ENCODE measurements at regions not wholly inside any gene's neighbourhood (a gene's known extent, or its start where the extent isn't known, plus 50 kb on each side); places are given as distances from the start of the nearest gene placed in this dataset.

DNA sequence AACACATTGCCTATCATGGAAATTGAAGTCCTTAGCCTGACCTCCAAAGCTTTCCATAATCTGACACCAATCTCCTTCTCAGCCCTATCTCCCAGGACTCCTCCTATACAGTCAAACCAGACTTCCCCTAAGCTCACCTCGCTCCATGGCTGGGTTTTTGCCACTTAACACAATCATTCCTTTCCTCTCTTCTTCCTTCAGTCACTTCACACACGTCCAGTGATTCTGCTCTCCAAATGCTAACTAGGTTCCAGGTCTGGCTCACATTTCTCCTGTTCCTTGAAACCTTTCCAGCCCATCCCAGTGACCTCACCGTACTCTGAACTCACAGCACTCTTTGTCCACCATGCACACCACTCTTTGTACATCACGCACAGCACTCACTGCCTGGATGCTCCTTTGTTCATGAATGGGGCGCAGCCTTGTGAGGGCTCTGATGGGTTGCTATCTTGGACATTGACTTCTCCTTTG, 98.4 kb downstream of the GLUL start:
- DNase-seq (ENCODE audit: low spot score) = no peak

DNA sequence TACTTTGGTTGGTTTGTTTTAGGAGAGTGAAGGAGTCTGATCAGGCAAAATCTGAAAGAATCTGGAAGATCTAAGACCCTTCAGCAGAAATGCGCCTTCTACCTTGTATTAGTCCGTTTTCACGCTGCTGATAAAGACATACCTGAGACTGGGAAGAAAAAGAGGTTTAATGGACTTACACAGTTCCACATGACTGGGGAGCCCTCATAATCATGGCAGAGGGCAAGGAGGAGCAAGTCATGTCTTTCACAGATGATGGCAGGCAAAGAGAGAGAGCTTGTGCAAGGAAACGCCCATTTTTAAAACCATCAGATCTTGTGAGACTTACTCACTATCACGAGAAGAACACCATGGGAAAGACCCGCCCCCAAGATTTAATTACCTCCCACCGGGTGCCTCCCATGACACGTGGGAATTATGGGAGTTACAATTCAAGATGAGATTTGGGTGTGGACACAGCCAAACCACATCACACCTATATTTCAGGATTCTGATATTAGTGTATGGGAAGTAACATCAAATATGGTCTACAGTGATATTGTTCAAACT, 99.3 kb downstream of the GLUL start:
- no peak for DNase-seq (ENCODE audit: low spot score)

DNA sequence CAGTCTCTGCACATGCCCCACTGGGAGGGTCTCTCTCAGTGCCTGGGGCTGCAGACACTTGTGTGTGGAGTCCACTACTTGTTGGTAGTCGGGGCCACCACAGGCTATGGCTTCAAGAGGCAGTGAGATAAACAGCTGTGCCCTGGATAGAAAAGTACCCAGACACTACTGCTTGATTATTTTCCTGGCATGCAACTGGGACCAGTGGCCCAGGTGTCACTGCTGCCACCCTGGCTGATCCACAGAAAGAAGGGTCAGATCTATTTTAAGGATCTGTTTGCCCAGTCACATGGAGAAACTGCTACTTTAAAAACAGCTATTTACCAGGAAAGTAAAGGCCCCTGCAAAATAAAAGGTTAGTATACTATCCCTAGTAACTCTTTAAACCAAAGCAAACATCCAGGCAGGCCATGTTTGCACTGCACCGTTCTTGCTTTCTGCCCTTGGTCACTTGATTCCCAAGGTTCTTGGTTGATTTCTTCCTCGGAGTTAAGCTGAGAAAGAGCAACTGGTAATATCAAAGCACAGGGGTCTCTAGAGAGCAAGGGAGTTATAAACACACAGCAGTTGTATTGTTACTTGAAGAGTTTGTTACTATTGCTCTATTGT, 99.9 kb downstream of the GLUL start:
- DNase-seq (ENCODE audit: low spot score) = no peak

DNA sequence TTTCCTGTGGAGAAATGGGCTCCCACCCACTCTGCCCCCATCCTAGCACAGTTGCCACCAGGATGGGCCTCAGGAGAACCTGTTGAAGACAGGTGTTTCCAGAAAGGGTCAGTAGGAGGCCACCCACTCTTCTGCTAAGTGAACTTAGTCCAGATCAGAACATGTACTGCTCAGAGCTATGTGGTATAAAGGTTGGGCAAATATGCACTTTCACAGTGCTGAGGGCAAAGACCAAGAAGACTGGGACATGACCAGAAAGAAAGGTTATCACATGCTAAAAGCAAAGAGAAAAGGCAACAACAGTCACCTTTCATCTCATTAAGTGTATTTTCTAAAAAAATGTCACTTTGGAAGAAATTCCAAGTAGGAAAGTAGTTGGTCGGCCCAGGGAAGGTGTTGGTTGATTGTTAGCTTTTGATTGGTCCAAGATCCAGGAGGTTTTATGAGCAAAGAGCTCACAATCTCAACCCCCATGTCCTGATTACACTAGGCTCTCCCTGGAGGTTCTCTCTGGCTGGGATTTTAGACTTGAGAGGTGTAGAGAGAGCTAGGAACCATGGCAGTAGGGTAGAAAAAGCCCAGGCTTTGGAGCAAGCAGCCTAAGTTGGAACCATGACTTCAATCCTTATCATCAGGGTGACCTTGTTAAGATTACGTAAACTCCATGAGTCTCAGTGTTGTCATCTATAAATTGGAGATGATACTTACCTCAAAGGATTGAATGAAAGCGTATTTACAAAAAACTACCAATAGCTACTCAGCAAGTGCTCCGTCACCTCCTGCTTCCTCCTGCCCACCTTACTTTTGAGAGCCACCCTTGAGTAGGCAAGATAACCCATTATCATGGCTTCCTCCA, 102.6 kb downstream of the GLUL start:
- DNase-seq (ENCODE audit: low spot score) = no peak

DNA sequence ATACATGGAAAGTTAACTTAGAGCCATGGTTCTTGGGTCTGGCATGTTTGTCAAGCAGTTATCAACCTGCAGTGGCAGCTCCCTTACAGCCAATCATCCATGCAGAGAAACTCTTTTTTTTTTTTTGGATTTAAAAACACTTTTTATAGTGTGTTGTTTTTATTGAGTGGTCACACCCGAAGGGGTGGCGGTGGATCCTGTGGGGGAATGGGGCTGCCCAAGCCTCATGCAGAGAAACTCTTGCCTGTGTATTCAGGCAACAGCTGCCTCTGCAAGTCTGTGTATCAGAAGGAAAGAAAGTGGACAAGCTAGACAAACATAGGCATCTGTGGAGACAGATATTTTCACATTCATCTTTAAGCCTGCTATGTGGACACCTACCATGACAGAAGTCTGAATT, 104.8 kb downstream of the GLUL start:
- DNase-seq (ENCODE audit: low spot score) = no peak

DNA sequence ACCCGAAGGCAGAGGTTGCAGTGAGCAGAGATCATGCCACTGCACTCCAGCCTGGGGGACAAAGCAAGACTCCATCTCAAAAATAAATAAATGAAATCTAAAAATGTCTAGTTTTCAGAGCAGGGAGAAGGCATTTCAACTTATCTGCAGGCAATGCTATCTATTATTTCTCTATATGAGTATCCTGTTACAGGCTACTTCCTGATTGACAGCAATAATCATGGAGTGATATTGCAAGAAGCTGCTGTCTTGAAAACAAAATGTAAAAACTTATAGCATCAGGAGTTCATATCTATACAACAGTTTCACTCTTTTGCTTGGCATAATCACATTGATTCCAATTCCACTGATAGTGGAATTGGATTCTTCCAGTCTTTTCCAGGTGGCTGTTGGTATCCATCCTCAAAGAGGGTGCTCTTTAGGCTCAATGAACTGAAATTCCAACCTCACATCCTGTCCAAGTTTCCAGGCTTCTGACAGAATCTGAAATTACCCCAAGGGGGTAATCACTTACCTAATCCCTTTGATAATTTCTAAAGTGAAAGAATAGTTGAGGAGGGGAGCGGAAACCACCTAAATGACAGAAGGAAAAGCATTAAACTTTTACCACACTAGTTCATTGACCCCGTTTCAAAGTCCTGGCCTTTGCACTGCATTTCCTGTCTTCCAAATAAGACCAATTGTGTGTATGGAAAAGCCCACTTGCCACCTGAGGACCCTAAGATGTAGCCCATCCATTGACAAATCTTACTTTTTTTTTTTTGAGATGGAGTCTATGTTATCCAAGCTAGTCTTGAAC, 107.6 kb downstream of the GLUL start:
- DNase-seq (ENCODE audit: low spot score) = no peak

DNA sequence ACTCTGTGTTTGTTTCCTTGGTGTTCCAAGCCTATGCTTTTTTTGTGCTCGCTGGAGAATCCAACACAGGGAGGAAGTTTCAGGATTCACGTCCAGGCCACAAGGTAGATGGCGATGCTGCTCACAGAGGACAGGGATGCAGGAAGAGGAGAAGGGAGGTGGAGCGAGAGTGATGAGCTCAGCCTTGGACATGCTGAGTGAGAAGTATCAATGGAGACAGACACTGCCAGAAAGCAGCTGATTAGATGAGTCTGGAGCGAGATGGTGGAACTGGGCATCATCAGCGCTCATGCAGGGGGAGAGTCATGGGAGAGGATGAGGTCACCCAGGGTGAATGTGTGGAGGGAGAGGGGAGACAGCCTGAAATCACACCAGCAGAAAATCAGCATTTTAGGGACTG, 110.0 kb downstream of the GLUL start:
- no peak for DNase-seq (ENCODE audit: low spot score)

DNA sequence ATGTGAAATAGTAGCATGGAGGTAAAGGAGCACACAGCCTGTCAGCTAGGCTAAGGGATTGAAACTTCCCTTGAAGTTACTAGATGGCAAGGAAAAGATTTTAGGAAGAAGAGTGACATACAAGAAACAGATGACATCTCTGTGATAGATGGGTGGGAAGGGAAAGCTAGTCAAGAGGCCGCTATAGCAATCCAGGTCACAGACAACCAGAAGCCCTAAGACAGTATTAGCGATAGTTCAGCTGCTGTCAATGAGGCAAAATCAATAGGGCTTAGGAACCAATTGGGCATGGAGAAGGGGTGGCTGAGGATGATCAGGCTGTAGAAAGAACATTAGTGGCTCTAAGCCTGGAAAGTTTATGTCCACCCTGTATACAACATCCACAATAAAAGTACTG, 111.1 kb downstream of the GLUL start:
- no peak for DNase-seq (ENCODE audit: low spot score)

DNA sequence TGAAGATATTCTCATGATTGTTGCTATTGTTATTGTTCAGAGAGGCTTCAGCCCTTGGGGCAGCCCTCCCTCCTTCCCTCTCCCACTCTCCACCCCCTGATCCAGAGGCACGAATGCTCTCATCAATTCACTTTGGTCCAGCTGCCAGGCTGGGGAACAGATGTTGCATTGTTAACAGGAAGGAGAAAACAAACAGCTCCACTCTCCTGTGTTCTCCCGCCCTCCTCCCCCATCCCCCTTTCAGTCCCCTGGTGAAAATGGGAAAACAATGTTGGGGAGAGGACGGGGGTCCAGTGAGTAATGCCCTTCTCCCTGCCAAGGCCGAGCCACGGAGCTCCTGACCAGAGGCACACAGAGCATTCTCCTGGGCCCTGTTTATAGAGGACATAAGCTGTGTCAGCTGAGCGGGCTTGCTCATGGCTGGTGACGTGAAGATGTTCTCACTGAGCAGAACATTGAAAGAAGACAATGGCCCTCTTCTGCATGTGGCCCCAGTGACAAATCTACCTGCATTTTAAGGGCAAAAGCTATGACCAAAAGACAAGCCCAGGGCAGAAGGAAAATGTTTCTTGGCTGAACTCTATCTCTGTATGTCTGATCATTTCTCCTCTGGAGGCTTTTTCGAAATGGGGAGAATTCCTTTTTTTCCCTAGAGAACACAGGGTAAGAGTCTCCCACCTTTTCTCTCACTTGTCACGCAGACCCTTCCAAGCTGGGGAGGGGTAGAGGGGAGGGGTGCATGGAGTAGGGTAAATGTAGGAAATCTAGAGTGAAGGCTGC, 111.7 kb downstream of the GLUL start:
- DNase-seq (ENCODE audit: low spot score) = no peak

DNA sequence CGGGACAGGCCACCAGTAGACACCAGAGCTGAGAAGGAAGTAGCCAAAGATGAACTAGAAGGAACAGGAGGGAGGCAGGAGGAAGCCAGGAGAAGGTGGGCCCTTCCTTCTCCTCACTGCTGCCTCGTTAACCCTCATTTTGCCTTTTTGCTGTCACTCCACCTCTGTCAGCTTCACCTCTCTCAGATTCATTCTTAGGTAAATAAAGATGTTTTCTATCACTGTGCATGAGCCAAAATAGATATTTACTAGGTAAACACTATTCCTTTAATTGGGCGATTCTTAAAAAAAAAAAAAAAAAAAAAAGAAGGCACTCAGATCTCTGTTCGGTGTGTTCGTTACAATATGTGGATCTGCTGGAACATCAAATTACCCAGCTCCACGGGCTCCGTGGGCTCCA, 112.3 kb downstream of the GLUL start:
- no peak for DNase-seq (ENCODE audit: low spot score)

DNA sequence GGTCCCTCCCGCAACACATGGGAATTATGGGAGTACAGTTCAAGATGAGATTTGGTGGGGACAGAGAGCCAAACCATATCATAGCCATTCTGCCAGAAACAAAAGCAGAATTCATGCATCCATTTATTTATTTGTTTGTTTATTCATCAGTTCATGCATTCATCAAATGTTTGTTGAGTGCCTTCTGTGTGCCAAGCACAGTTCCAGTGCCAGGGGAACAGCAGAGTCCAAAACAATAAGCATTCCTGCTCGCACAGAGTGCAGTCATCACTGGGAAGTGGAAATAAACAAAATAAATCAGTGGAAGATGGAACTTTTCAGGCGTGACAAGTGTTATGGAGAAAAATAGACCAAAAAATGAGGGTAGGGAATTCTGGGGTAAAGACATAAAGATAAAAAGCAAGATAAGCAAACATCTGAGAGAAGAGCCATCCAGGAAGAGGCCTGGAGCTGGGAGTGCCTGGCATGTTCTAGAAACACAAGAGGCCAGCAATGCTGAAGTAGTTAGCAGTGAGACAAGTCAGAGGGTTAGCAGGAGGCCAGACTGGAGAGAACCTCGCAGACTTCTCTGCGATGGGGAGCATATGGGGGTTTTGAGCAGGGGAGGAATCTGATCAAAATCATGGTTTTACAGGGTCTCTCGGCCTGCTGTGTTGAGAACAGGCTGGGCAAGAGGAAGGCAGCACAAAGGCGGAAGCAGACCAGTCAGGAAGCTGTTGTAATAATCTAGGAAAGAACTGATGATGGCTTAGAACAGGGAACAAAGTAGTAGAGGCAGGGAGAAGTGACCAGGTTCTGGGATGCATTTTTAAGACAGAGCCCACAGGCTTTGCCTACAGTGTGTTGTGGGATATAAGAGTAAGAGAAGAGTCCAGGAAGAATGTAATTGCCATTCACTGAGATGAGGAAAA, 113.2 kb downstream of the GLUL start:
- DNase-seq (ENCODE audit: low spot score) = peak; percentile 9

DNA sequence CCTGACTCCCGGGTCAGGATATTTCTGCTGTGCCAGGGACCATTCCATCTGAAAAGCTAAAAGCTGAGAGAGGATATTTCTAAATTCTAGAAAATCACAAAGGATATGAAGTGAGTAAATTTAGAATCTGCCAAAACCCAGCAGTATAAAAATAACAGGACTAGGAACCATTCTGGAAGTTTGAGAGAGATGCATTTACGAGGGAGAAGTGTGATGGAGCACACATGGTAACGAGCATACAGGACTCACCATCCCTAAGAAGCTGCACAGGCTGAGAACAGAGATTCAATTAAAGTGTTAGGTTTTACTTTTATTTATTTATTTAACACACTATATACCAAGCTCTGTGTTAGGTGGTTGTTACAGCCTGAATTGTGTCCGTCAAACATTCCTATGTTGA, 116.3 kb downstream of the GLUL start:
- DNase-seq (ENCODE audit: low spot score) = no peak

DNA sequence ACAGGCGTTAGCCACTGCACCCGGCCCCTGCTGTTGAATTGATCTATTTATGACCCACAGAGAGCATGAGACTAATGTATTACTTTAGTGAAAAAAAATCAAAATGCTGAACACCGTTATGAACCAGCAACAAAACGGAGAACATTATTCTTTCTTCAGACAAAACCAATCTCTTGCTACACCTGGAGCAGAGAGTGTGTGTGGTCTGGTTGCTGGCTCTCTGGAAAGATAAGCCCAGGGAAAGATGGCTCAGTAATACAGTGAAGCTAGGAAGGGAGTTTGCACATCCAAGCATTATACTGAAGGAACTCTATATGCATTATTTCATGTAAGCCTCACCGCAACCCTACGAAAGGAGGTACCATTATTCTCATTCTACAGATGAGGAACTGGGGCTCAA, 117.0 kb downstream of the GLUL start:
- DNase-seq (ENCODE audit: low spot score) = no peak

DNA sequence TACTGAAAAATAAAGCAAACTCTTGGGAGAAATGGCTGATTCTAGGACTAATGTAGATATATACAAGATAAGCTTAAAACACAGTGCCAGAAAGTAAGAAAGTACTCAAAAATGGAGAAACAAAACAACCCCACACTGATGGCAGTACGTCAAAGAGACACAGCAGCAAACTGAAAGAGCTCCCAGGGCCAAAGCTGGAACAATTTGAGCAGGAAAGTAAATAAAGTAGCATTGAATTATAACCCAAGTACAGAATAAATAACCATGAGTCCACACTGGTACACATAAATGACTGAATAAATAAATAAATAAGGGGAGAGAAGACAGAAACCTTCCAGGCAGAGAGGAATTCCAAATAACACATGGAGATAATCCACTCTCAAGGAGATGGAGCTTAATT, 120.9 kb downstream of the GLUL start:
- DNase-seq (ENCODE audit: low spot score) = no peak

DNA sequence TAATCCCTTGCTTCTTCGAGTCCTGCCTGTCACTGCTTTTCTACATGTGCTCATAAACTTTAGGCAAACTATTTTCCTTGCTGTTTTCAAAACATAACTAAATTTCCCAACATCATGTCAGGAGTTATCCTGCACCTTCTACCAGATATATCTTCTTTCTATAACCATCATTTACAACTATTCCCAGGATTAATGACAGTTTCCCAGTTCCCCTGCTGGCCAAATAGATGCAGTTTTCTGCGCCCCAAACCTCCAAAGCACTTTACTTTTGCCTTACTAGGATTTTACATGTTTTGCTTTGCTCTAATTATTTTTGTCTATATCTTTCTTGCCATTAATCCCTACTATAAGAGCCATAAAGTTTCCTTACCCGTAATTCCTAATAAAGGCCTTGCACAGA, 122.5 kb downstream of the GLUL start:
- DNase-seq (ENCODE audit: low spot score) = no peak

DNA sequence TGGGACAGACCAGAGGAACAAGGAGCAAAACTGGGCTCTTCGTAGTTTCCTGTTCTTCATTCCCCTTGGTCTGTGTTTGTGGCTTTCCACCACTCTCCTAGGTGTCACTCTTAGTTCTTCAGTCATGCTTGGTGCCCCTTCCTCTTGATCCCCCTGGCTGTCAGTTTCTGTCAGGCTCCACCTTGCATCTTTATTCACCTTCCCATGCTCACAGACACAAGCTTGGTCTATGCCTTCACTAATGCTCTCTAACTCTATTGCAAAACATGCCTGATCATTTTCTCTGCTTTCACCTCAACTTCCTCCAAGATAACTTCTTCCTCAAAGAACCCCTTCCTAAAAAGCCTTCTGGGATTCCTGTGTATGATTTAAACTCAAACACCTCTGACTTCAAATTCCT, 122.9 kb downstream of the GLUL start:
- DNase-seq (ENCODE audit: low spot score) = no peak

DNA sequence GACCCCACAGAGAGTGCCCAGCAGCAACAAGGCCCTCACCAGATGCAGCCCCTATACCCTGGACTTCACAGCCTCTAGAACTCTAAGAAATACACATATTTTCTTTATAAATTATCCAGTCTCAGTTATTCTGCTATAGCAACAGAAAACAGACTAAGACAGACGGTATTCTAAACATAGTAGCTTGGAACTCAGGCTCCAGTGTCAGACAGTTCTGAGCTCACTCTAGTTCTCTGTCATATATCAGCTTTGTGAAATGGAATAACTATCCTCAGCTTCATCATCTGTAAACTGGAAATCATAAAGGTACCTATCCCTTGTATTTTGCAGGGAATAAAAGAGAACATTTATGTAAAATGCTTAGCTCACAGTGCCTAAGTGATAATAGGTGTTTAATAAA, 127.4 kb downstream of the GLUL start:
- no peak for DNase-seq (ENCODE audit: low spot score)

DNA sequence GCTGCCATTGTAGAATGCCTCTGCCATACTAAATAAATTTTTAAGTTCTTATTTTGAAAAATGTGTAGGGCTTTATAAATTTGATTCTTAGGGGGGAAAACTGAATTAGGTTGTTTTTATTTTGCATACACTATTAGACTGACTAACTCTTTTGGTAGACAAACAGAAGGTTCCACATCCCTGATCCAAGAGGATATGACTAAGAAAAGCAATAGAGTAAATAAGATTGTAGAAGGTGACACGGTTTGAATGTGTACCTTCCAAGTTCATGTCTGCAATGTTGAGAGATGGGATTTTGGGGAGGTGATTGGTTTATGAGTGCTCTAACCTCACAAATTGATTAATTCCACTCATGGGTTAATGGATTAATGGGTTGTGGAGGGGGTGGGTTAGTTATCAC, 127.9 kb downstream of the GLUL start:
- DNase-seq (ENCODE audit: low spot score) = no peak

DNA sequence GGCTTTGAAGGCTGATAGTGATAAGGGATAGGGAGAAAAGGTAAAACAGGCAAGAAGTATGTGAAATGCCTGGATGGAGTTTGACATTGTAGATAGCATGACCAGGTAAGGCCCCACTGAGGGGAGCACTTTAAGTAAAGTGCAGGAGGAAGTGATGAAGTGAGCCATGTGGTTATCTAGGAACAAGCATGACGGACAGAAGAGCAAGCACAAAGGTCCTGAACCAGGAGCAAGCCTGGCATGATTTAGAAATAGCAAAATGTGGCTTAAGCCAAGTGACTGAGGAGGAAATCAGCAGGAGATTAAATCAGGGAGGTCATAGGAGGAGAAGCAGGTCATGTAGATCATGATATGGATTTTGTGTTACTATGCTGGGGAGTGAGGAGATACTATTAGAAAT, 129.2 kb downstream of the GLUL start:
- no peak for DNase-seq (ENCODE audit: low spot score)

DNA sequence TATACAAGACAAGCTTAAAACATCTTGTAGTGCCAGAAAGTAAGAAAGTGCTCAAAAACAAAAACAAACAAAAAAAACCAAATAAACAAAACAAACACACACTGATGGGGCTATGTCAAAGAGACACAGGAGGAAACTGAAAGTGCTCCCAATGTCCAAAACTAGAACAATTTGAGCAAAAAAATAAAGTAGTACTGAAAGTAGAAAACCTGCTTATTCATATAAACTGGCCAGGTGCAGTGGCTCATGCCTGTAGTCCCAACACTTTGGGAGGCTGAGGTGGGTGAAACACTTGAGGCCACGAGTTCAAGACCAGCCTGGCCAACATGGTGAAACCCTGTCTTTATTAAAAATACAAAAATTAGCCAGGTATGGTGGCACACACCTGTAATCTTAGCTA, 129.9 kb downstream of the GLUL start:
- DNase-seq (ENCODE audit: low spot score) = no peak
